ENCODE measurements at regions not wholly inside any gene's neighbourhood (a gene's known extent, or its start where the extent isn't known, plus 50 kb on each side); places are given as distances from the start of the nearest gene placed in this dataset.

GRCh38 chr12:45560689-45561088, 168.8 kb upstream of the ARID2 start:
- Histone ChIP-seq H2AFZ (ENCODE audit: low read length) (no peak overlapping the region), H4K20me1 (ENCODE audit: insufficient read depth, low read length) (no peaks in the 10 kb centered on the region), H3K79me2 (ENCODE audit: low read length) (no peaks in the 10 kb centered on the region), H3K4me3 (ENCODE audit: low read length) (no peak overlapping the region), H3K27me3 (replicated peaks; ENCODE audit: insufficient read depth, low read length) (no peaks in the 10 kb centered on the region), H3K9me3 (replicated peaks; ENCODE audit: insufficient read depth, low read length) (no peaks in the 10 kb centered on the region), H3F3A (ENCODE audit: insufficient read depth, low read length) (no peaks in the 10 kb centered on the region), H3K4me1 (ENCODE audit: low read length) (no peaks in the 10 kb centered on the region), H3K4me2 (ENCODE audit: low read depth, low read length) (no peak overlapping the region), H3K9me2 (replicated peaks; ENCODE audit: insufficient read depth, low read length) (no peaks in the 10 kb centered on the region), H3K27ac (ENCODE audit: low read length) (no peak overlapping the region), H3K36me3 (replicated peaks; ENCODE audit: insufficient read depth, low read length) (no peaks in the 10 kb centered on the region), H3K9ac (ENCODE audit: low read length) (no peak overlapping the region)
- no peak for TF ChIP-seq CTCF (IDR thresholded peaks at IDR 0.05; ENCODE audit: low read length)
- no peak for TF ChIP-seq EZH2phosphoT487 (IDR thresholded peaks at IDR 0.05; ENCODE audit: low read length)
- TF ChIP-seq EZH2 (optimal IDR thresholded peaks at IDR 0.05; ENCODE audit: low read depth, low read length), result no peak
- no peak for DNase-seq

- Histone ChIP-seq H4K20me1 (ENCODE audit: insufficient read depth, low read length) (no peaks in the 10 kb centered on the region), H3K4me1 (ENCODE audit: low read length) (no peaks in the 10 kb centered on the region), H3K36me3 (replicated peaks; ENCODE audit: insufficient read depth, low read length) (no peaks in the 10 kb centered on the region), H3K9me3 (replicated peaks; ENCODE audit: insufficient read depth, low read length) (no peaks in the 10 kb centered on the region), H3F3A (ENCODE audit: insufficient read depth, low read length) (no peaks in the 10 kb centered on the region), H3K79me2 (ENCODE audit: low read length) (no peaks in the 10 kb centered on the region), H3K9ac (ENCODE audit: low read length) (no peak overlapping the region), H3K27ac (ENCODE audit: low read length) (no peak overlapping the region), H3K9me2 (replicated peaks; ENCODE audit: insufficient read depth, low read length) (no peaks in the 10 kb centered on the region), H3K27me3 (replicated peaks; ENCODE audit: insufficient read depth, low read length) (no peaks in the 10 kb centered on the region), H2AFZ (ENCODE audit: low read length) (no peak overlapping the region), H3K4me3 (ENCODE audit: low read length) (no peak overlapping the region), H3K4me2 (ENCODE audit: low read depth, low read length) (no peak overlapping the region)
- no peak for DNase-seq
- TF ChIP-seq EZH2 (optimal IDR thresholded peaks at IDR 0.05; ENCODE audit: low read depth, low read length) (no peak), CTCF (IDR thresholded peaks at IDR 0.05; ENCODE audit: low read length) (no peak), EZH2phosphoT487 (IDR thresholded peaks at IDR 0.05; ENCODE audit: low read length) (no peak)
Measured at GRCh38 chr12:45561488-45561887, 168.0 kb upstream of the ARID2 start.

GRCh38 chr12:45565590-45565989, 163.9 kb upstream of the ARID2 start:
- no peaks in the 10 kb centered on the region for H3K9me3 ChIP-seq (replicated peaks; ENCODE audit: insufficient read depth, low read length)
- no peaks in the 10 kb centered on the region for H3K79me2 ChIP-seq (ENCODE audit: low read length)
- no peak overlapping the region for H3K4me3 ChIP-seq (ENCODE audit: low read length)
- no peak overlapping the region for H3K9ac ChIP-seq (ENCODE audit: low read length)
- no peaks in the 10 kb centered on the region for H3K9me2 ChIP-seq (replicated peaks; ENCODE audit: insufficient read depth, low read length)
- no peak overlapping the region for H2AFZ ChIP-seq (ENCODE audit: low read length)
- no peaks in the 10 kb centered on the region for H3F3A ChIP-seq (ENCODE audit: insufficient read depth, low read length)
- H3K4me2 ChIP-seq (ENCODE audit: low read depth, low read length), result no peak overlapping the region
- no peak for DNase-seq
- H3K36me3 ChIP-seq (replicated peaks; ENCODE audit: insufficient read depth, low read length), result no peaks in the 10 kb centered on the region
- no peak for TF ChIP-seq EZH2phosphoT487 (IDR thresholded peaks at IDR 0.05; ENCODE audit: low read length)
- no peak for TF ChIP-seq EZH2 (optimal IDR thresholded peaks at IDR 0.05; ENCODE audit: low read depth, low read length)
- no peak for TF ChIP-seq CTCF (IDR thresholded peaks at IDR 0.05; ENCODE audit: low read length)
- H3K4me1 ChIP-seq (ENCODE audit: low read length), result no peaks in the 10 kb centered on the region
- no peak overlapping the region for H3K27ac ChIP-seq (ENCODE audit: low read length)
- no peaks in the 10 kb centered on the region for H4K20me1 ChIP-seq (ENCODE audit: insufficient read depth, low read length)
- no peaks in the 10 kb centered on the region for H3K27me3 ChIP-seq (replicated peaks; ENCODE audit: insufficient read depth, low read length)

Measured in MM.1S (cell line).